Loucy (cell line): ENCODE measurements at regions not wholly inside any gene's neighbourhood (a gene's known extent, or its start where the extent isn't known, plus 50 kb on each side); places are given as distances from the start of the nearest gene placed in this dataset.

Experiments used
- CTCF ChIP-seq: fragments of 200-600 bp; sonication (generic); conservative IDR thresholded peaks from 2 replicates; pipeline ENCODE4 v1.5.1; 2014; ENCODE audit warnings: mild to moderate bottlenecking, antibody characterized with exemption, low read length
- EZH2phosphoT487 ChIP-seq: fragments of 200-600 bp; IDR thresholded peaks from 2 replicates; pipeline ENCODE4 v1.6.1; 2018; ENCODE audit warnings: antibody characterized with exemption, mild to moderate bottlenecking, moderate library complexity, borderline replicate concordance

GRCh38 chr3:72200332-72200731 lies 415.4 kb upstream of the PROK2 start:
- TF ChIP-seq CTCF (no peak), EZH2phosphoT487 (no peak)
